Medulla oblongata (tissue), 1 donor: ENCODE measurements at regions not wholly inside any gene's neighbourhood (a gene's known extent, or its start where the extent isn't known, plus 50 kb on each side); places are given as distances from the start of the nearest gene placed in this dataset.

Experiments
- DNase-seq: peaks from one replicate; pipeline ENCODE4 v3.0.0-alpha.2; 2015; ENCODE audit errors: extremely low spot score

DNA sequence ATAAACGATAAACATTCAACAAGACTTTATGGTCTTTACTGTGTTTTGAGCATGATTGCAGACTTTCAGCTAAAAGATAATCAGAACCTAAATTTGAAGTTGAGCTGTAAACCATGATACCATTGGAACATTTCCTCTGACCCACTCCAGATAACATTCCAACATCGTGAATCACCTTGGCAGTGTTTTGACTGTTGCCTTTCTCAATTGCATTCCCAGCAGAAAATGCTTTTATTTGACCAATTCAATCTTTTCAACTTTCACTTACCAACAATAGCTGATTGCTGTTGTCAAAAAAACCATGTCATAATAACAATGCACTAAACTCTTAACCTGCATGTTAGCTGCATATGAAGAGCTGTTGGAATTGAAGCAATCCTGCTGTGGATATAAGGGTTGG is 165.5 kb downstream of the MDFIC start:
- DNase-seq = no peak

DNA sequence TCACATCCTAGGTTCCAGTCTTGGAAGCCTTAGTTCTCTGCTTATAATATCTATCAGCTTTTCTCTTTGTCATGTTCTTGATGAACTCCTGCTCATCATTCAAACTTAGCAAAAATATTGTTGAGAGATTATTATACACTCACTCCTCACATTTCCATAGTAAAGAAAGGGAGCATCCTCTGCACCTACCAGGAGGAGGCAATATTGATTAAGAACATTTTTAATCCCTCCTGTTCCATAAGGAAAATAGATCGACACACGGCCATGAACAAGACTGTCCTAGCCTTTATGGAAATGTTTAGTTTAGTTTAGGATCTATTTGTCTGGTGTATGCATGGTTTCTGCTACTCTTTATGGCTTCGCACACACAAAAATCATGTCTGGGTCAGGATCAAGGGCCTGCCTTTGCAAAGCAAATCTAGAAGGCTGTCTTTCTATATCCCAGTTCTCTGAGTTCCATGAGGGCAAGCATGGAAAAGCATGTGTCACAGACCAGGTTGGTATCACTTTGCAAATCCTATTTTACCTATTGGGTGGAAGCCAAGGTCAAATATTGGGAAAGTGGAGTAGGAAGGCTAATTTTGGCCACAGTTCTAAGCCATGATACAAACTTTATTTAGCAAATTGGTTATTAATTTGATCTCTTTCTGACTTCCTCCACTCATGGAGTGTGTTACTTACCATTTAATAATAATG is 164.4 kb downstream of the MDFIC start:
- DNase-seq = no peak

DNA sequence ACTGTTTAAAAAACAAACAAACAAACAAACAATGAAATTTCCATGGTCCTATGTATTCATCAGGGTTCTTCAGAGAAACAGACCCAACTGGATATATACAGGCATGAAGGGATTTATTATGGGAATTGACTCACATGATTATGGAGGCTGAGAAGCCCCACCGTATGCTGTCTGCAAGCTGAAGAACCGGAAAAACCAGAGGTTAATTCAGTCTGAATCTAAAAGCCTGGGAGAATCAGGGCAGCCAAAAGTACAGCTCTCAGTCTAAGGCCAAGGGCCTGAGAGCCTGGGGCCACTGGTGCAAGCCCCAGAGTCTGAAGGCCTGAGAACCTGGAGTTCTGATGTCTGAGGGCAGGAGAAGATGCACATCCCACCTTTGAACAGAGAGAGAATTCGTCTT is 163.5 kb downstream of the MDFIC start:
- DNase-seq = no peak

DNA sequence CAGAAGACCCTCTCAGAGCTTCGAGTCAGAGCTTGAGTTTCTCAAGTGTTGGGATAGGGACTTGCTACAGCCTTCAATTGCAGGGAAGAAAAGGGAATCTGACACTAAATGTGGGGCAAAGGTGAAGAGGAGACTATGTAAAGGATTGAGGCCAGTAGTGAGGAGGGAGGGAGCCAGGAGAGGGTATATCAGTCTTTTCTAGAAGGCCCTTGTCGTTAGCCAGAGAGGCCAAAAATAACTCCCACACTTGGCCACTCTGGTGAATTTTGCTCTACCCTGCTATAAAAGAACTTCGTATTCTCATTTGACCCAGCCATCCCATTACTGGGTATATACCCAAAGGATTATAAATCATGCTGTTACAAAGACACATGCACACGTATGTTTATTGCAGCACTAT is 162.0 kb downstream of the MDFIC start:
- no peak for DNase-seq

DNA sequence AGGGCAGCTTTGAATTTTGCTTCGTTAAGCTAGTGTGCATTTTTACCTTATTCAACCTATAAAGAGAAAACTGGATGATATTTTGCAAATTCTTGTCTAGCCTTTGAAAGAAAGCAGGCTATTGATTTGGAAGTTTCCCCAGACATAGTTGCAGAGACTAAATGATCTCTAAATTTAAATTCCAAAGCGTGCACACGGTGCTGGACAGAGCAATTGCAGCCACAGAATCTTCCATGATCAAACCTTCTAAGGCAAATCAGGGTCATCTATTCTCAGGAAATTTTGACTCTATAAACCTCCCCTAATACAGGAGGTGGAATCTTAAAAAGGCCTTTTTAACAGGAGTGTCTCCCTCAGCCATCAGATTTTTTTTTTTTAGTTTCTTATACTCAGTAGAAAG is 159.9 kb downstream of the MDFIC start:
- no peak for DNase-seq

DNA sequence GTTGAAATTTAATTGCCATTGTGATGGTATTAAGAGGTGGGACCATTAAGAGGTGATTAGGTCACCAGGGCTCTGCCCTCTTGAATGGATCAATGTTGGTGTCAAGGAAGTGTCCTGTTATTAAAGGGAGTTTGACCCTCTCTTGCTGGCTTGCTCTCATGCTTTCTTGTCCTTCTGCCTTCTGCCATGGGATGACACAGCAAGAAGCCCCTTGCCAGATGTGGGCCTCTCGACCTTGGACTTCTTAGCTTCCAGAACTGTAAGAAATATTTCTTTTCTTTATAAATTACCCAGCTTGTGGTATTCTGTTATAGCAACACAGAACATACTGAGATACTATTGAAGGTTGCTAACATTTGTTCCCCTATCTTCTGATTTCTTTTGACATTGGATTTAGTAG is 157.0 kb downstream of the MDFIC start:
- DNase-seq = no peak

DNA sequence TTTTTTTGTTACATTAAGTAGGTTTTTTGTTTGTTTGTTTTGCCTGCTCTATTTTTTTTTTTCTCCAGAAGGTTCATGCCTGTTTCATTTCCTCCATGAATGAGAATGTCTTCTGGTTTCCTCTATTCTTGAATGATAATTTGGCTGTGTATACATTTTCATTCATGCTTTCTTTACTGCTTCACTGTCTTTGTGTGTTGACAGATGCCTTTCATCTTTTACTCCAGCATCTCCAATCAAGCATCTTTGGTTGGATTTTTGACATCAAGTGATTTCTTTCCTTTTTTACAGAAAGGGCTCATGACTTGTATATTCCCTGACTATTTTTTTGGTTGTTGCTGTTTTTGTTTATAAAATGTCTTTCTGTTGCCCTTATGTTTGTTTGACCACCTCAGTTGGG is 156.5 kb downstream of the MDFIC start:
- no peak for DNase-seq

DNA sequence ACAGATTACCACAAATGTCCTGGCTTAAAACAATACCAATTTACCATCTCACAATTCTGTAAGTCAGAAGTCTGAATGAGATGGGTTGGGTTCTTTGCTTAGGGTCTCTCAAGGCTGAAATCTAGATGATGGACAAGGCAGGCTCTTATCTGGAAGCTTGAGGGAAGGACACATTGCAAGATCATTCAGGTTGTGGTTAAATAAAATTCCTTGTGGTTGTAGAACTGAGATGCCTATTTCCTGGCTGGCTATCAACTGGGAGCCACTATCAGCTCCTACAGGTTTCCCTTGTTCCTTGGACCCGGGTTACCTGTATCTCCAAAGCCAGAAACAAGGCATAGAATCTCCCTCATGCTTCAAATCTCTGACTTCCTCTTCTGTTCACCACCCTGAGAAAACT is 148.4 kb downstream of the MDFIC start:
- DNase-seq = no peak
